H1 (cell line): ENCODE measurements at regions not wholly inside any gene's neighbourhood (a gene's known extent, or its start where the extent isn't known, plus 50 kb on each side); places are given as distances from the start of the nearest gene placed in this dataset.

Experiments
- E2F6 ChIP-seq: IDR thresholded peaks from 2 replicates; pipeline ENCODE4 v1.6.1; 2012; ENCODE audit warnings: inconsistent platforms
- HDAC2 ChIP-seq, 2 experiments: fragments of 300-600 bp in 1 of 2; sonication (generic) in 1 of 2; IDR thresholded peaks; 2 replicates each; pipeline ENCODE4 v1.6.1; 2011 to 2012; ENCODE audit warnings: low read depth in 2 of 2, low read length in 2 of 2, mild to moderate bottlenecking in 2 of 2, moderate library complexity in 2 of 2, borderline replicate concordance in 1 of 2, inconsistent platforms in 1 of 2

DNA sequence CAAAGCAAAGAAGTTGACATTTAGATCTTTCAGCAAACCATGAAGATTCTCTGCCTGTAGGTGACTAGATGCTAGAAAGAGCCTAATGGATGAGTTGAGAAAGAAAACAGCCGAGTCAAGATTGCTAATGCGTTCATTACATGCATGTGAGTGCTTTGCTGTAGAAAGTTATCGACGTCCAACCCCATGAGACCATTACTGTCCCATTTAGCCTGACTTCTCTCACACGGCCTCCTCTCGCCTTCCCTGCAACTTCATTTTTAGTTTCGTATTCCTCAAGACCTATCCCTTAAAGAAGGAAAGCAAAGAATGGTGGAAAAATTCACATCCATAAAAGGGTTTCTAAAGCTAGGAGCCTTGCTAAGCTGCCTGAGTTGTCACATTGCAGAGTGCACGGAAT, 113.7 kb upstream of the DPP6 start (continued):
- no peak for TF ChIP-seq E2F6
- TF ChIP-seq HDAC2 (IDR thresholded peaks at IDR 0.05; ENCODE audit: borderline replicate concordance in 1 of 2, low read depth in 2 of 2, low read length in 2 of 2): no peak
